Fibroblast of pulmonary artery (primary cell): ENCODE measurements at regions not wholly inside any gene's neighbourhood (a gene's known extent, or its start where the extent isn't known, plus 50 kb on each side); places are given as distances from the start of the nearest gene placed in this dataset.

Experiments
- DNase-seq: peaks from one replicate; pipeline ENCODE4 v3.0.0-alpha.2; 2010; ENCODE audit warnings: low read depth
- H3K4me3 ChIP-seq: replicated peaks from 2 replicates; pipeline ENCODE4 v1.5.1; 2011; ENCODE audit warnings: low read depth, mild to moderate bottlenecking, control low read depth, low read length, moderate library complexity
- TF ChIP-seq, protein P1 (sequence below): IDR thresholded peaks from 2 replicates; pipeline ENCODE4 v1.5.1; 2011; ENCODE audit warnings: mild to moderate bottlenecking, control low read depth, low read length, inconsistent platforms; ENCODE audit errors: missing control alignments

DNA sequence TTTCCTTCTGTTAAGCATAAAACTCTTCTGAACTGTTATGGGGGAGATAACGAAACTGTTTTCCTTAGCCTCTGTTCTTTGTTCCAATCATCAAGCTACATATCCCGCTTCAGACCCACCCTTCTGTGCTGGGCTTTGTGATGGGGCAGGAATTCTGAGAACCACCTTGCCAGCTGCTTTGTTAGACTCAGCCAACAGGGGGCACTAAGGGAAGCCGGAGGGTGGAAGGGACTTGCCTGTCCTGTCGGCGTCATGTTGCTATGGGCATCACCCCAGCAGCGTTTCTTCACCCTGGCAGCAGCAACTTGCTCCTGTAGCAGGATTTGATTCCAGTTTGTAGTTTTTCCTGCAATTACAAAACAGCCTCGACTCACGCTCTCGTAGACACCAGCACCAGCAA is 169.1 kb downstream of the CAAP1 start:
- H3K4me3 ChIP-seq: no peak overlapping the region
- peak; percentile 28 for DNase-seq
- TF ChIP-seq, protein P1, sequence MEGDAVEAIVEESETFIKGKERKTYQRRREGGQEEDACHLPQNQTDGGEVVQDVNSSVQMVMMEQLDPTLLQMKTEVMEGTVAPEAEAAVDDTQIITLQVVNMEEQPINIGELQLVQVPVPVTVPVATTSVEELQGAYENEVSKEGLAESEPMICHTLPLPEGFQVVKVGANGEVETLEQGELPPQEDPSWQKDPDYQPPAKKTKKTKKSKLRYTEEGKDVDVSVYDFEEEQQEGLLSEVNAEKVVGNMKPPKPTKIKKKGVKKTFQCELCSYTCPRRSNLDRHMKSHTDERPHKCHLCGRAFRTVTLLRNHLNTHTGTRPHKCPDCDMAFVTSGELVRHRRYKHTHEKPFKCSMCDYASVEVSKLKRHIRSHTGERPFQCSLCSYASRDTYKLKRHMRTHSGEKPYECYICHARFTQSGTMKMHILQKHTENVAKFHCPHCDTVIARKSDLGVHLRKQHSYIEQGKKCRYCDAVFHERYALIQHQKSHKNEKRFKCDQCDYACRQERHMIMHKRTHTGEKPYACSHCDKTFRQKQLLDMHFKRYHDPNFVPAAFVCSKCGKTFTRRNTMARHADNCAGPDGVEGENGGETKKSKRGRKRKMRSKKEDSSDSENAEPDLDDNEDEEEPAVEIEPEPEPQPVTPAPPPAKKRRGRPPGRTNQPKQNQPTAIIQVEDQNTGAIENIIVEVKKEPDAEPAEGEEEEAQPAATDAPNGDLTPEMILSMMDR: peak; percentile 43

DNA sequence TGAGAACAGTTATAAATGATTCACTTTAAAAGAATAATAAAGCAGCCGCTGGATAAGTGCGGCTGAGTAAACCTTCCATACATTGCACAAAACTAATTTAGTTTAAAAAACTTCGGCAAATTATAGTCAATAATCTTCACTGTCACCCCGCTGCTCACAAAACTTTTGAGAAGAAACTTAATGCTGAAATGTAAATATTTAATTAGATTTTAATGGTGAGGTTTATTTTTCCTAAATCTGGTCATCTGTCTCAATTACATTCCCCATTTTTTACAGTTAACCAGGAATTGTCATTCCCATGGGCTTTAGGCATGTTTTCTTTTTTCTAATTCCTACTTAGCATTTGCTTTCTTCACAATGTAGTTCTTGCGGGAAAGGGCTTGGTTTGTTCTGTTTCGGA is 169.8 kb downstream of the CAAP1 start:
- TF ChIP-seq, protein P1: no peak
- DNase-seq: no peak
- H3K4me3 ChIP-seq: no peak overlapping the region

DNA sequence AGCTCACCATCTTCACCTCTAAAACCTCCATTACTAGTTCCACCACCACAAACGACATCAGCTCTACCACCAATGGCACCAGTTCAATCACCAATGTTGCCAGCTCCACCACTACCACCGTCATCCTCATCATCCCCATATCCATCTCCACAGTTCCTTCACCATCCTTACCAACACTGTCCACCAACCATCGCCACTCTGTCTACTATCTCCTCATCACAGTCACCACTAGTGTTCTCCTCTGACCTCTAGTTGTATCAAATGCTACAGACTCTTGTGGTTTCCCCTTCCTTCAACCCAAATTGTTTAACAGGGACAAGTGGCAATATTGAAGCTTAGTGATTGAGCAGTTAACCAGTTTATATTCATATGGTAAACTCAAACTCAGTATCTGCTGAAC is 182.6 kb downstream of the CAAP1 start:
- TF ChIP-seq, protein P1: no peak
- H3K4me3 ChIP-seq: no peak overlapping the region
- no peak for DNase-seq

GRCh38 chr9:26706223-26706622 is 186.4 kb downstream of the CAAP1 start:
- TF ChIP-seq, protein P1: no peak
- no peak for DNase-seq
- no peak overlapping the region for H3K4me3 ChIP-seq

DNA sequence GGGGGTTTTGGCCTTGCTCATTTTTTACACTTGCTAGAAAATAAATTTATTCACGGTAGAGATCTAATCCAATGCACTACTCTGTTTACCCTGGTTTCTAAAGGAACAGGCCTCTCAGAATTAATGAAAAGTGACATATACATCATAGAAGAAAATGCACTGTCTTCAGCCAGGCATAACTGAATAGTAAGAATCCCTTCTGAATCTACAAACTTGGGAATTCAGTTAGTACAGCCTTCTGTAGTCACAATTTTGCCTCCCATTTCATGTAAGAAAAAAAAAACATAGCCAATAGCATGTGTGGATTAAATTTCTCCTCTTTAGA is 197.3 kb downstream of the CAAP1 start:
- TF ChIP-seq, protein P1: no peak
- no peak for DNase-seq
- no peak overlapping the region for H3K4me3 ChIP-seq

DNA sequence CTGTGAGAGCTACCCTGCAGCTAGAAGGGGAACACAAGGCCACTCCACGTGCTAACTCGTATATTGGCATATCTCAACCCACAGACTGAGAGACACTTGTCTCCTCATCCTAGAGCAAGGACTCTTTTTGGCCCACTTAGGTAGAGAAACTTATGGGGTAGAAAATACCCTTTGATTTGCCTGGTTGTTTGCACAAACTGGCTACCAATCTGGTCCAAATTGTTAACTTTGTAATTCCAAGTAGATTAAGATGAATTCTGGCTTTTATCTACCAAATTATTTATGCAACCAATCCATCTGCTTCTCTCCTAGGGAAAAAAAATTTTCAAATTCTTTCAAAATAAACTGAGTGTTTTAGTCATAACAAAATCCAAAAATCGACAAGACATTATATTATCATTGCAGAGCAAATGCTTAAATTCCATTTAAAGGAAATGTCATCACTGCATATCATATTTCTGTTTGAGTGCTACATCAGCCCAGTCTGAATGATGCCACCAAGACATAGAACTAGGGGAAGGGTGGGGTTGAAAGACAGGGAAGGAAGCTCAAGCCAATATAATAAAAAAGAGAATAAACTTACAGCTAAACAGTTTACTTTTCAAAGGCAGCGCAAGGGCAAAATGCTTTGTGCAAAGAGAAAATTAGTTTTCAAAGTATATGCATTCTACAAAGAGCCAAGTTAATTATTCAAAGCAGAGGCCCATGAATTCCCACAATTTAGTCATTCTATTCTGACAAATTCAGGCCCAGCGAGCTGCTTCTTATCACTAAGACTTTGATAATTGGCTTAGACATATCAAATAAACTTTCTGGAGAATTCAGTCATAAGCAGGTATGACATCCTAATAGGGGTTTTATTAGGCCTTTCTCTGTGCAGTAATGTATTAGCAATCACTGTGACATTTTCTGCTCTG is 198.0 kb downstream of the CAAP1 start:
- DNase-seq: no peak
- TF ChIP-seq, protein P1: no peak

DNA sequence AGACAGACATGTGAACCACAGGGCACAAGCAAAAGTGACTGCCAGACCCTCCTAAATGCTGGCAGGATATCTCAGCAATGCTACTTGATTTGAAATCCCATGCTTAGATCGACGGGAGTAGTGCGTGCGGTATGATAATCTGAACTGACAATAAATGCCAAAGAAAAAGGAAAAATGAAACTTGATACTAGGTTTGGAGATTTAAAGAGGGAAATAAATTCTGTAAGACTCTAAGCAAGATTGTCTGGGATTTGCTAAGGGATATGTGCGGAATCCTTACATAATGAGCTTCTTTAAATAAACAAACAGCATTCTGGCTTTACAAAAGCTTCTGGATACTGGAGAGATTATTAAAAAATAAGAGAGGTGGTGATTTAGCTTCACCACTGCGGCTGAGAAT is 203.6 kb downstream of the CAAP1 start:
- no peak for DNase-seq
- H3K4me3 ChIP-seq: no peak overlapping the region
- TF ChIP-seq, protein P1: no peak

More for the DNA sequence above, 198.0 kb downstream of the CAAP1 start:
- no peak overlapping the region for H3K4me3 ChIP-seq
